Ovary (tissue), 3 donors: ENCODE measurements at regions not wholly inside any gene's neighbourhood (a gene's known extent, or its start where the extent isn't known, plus 50 kb on each side); places are given as distances from the start of the nearest gene placed in this dataset.

Experiments
- EP300 ChIP-seq: sonication (generic); formaldehyde crosslinking; IDR thresholded peaks from one replicate; pipeline ENCODE4 v1.6.1; 2017; ENCODE audit warnings: antibody characterized with exemption
- POLR2A ChIP-seq: fragments of 450-650 bp; IDR thresholded peaks from one replicate; pipeline ENCODE4 v1.6.1; 2017; ENCODE audit warnings: antibody characterized with exemption, mild to moderate bottlenecking, moderate library complexity
- TF ChIP-seq, protein P1 (sequence below), 3 donors: fragments of 450-650 bp in 2 of 3; fragments of 200-600 bp in 1 of 3; IDR thresholded peaks; one replicate each; pipeline versions ENCODE4 v1.5.1 to v1.8.0; 2016 to 2022; ENCODE audit warnings: antibody characterized with exemption in 3 of 3, mild to moderate bottlenecking in 1 of 3
- donor health status: DM: no; HTN: no; CAD: no.

DNA sequence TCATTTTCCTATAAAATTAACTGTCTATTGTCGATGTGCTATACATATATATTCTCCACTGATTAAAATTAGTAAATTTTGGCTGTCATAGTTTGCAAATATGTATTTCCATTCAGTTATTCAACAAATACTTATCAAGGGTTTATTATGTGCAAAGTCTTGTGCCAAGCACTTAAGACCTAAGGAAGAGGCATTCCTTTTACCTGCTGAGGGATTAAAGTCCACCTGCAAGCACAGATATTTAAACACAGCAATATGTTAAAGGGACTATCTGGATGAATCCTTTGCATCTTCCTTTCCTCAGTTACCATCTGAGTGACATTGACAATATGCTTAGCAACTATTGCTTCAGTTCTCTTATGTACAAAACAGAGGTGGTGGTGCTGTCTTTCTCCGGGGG is 89.3 kb downstream of the LIG4 start:
- TF ChIP-seq POLR2A: no peak
- TF ChIP-seq, protein P1, sequence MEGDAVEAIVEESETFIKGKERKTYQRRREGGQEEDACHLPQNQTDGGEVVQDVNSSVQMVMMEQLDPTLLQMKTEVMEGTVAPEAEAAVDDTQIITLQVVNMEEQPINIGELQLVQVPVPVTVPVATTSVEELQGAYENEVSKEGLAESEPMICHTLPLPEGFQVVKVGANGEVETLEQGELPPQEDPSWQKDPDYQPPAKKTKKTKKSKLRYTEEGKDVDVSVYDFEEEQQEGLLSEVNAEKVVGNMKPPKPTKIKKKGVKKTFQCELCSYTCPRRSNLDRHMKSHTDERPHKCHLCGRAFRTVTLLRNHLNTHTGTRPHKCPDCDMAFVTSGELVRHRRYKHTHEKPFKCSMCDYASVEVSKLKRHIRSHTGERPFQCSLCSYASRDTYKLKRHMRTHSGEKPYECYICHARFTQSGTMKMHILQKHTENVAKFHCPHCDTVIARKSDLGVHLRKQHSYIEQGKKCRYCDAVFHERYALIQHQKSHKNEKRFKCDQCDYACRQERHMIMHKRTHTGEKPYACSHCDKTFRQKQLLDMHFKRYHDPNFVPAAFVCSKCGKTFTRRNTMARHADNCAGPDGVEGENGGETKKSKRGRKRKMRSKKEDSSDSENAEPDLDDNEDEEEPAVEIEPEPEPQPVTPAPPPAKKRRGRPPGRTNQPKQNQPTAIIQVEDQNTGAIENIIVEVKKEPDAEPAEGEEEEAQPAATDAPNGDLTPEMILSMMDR (IDR thresholded peaks at IDR 0.05): no peak
- no peak for TF ChIP-seq EP300
